Glomerular visceral epithelial cell (primary cell): ENCODE measurements at regions not wholly inside any gene's neighbourhood (a gene's known extent, or its start where the extent isn't known, plus 50 kb on each side); places are given as distances from the start of the nearest gene placed in this dataset.

Experiments
- DNase-seq: peaks from one replicate; pipeline ENCODE4 v3.0.0-alpha.2; 2016; ENCODE audit errors: extremely low spot score

- no peak for DNase-seq
These were observed 342.5 kb upstream of the JARID2 start for GRCh38 chr6:14903176-14904038.

GRCh38 chr6:14905201-14905600 lies 340.7 kb upstream of the JARID2 start:
- DNase-seq = no peak

- no peak for DNase-seq
These were observed 339.2 kb upstream of the JARID2 start for GRCh38 chr6:14906621-14907020.

GRCh38 chr6:14910692-14911547 lies 334.9 kb upstream of the JARID2 start:
- no peak for DNase-seq

GRCh38 chr6:14912226-14912625 lies 333.6 kb upstream of the JARID2 start:
- no peak for DNase-seq

- no peak for DNase-seq
These were observed 333.2 kb upstream of the JARID2 start for GRCh38 chr6:14912706-14913105.

- no peak for DNase-seq
These were observed 331.9 kb upstream of the JARID2 start for GRCh38 chr6:14913931-14914330.

- DNase-seq = no peak
These were observed 329.7 kb upstream of the JARID2 start for GRCh38 chr6:14915888-14916832.

GRCh38 chr6:14917109-14917910 lies 328.6 kb upstream of the JARID2 start:
- no peak for DNase-seq

GRCh38 chr6:14918200-14918907 lies 327.5 kb upstream of the JARID2 start:
- DNase-seq = no peak

GRCh38 chr6:14919038-14919670 lies 326.7 kb upstream of the JARID2 start:
- DNase-seq = no peak

GRCh38 chr6:14920276-14920675 lies 325.6 kb upstream of the JARID2 start:
- DNase-seq = no peak

GRCh38 chr6:14921170-14921569 lies 324.7 kb upstream of the JARID2 start:
- no peak for DNase-seq

- DNase-seq = no peak
These were observed 323.8 kb upstream of the JARID2 start for GRCh38 chr6:14921878-14922671.

GRCh38 chr6:14922706-14923460 lies 323.0 kb upstream of the JARID2 start:
- no peak for DNase-seq

- no peak for DNase-seq
These were observed 321.5 kb upstream of the JARID2 start for GRCh38 chr6:14924126-14925024.
